ENCODE measurements at regions not wholly inside any gene's neighbourhood (a gene's known extent, or its start where the extent isn't known, plus 50 kb on each side); places are given as distances from the start of the nearest gene placed in this dataset.
A peak's percentile ranks its signal among the peaks of the same experiment; 100 is the strongest.

DNA sequence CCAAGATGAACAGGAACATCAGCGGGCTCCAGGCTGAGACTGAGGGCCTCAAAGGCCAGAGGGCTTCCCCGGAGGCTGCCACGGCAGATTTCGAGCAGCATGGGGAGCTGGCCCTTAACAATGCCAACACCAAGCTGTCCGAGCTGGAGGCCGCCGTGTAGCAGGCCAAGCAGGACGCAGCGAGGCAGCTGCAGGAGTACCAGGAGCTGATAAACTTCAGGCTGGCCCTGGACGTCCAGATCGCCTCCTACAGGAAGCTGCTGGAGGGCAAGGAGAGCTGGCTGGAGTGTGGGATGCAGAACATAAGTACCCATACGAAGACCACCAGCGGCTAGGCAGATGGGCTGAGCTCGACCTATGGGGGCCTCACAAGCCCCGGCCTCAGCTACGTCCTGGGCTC lies 823.4 kb upstream of the NEGR1 start:
- 95 to 96% methylated on average over 16 of the region's 16 CpGs for whole genome bisulfite sequencing, 2 experiments (ENCODE audit: insufficient coverage in 2 of 2)

DNA sequence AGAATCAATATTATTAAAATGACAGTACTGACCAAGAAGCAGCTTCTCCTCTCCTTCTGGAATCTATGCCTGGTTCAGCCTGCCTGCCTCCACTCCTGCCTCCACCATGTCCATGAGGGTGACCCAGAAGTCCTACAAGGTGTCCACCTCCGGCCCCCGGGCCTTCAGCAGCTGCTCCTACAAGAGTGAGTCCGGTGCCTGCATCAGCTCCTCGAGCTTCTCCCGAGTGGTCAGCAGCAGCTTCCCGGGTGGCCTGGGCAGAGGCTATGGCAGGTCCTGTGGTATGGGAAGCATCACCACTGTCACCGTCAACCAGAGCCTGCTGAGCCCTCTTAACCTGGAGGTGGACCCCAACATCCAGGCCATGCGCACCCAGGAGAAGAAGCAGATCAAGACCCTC lies 822.4 kb upstream of the NEGR1 start:
- Histone ChIP-seq H3K36me3 (ENCODE audit: control insufficient read depth, insufficient read depth, low read length) (no peaks in the 10 kb centered on the region), H3K27ac (ENCODE audit: low read depth, low read length, severe bottlenecking) (no peak overlapping the region), H3K4me1 (ENCODE audit: control insufficient read depth, insufficient read depth, low read length, poor library complexity, severe bottlenecking) (no peaks in the 10 kb centered on the region), H3K9me3 (ENCODE audit: control insufficient read depth, low read length) (no peaks in the 10 kb centered on the region), H3K4me3 (ENCODE audit: extremely low read depth, insufficient read depth, low read length, poor library complexity, severe bottlenecking) (no peak overlapping the region)
- 83 to 91% methylated on average over 6 of the region's 8 CpGs for WGBS, 2 experiments (ENCODE audit: insufficient coverage in 2 of 2)

More for the DNA sequence above, 823.4 kb upstream of the NEGR1 start:
- Histone ChIP-seq H3K36me3 (ENCODE audit: control insufficient read depth, insufficient read depth, low read length) (no peaks in the 10 kb centered on the region), H3K27ac (ENCODE audit: low read depth, low read length, severe bottlenecking) (no peak overlapping the region), H3K4me3 (ENCODE audit: extremely low read depth, insufficient read depth, low read length, poor library complexity, severe bottlenecking) (no peak overlapping the region), H3K4me1 (ENCODE audit: control insufficient read depth, insufficient read depth, low read length, poor library complexity, severe bottlenecking) (no peaks in the 10 kb centered on the region), H3K9me3 (ENCODE audit: control insufficient read depth, low read length) (no peaks in the 10 kb centered on the region)

DNA sequence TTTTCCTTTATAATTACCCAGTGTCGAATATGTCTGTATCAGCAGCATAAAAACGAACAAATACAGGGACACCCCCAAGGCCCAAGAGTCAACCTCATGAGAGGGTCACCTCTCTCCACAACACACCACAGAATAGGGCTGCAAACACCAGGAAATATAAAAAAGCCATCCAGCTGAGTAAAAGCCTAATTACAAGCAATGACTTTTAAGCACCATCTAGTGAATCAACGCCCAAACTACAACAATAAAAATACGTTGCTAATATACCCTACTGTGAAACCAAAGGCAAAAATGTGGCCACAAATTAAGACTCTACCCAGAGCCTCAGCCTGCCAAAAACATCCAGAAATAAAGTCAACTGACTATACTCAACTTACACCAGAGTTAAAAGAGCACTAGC lies 817.9 kb upstream of the NEGR1 start:
- Histone ChIP-seq H3K4me1 (ENCODE audit: control insufficient read depth, insufficient read depth, low read length, poor library complexity, severe bottlenecking) (no peaks in the 10 kb centered on the region), H3K9me3 (ENCODE audit: control insufficient read depth, low read length) (no peaks in the 10 kb centered on the region), H3K36me3 (ENCODE audit: control insufficient read depth, insufficient read depth, low read length) (no peaks in the 10 kb centered on the region), H3K27ac (ENCODE audit: low read depth, low read length, severe bottlenecking) (no peak overlapping the region), H3K4me3 (ENCODE audit: extremely low read depth, insufficient read depth, low read length, poor library complexity, severe bottlenecking) (no peak overlapping the region)
- 75 to 80% methylated on average over 2 to 3 of the region's 4 CpGs for WGBS, 2 experiments (ENCODE audit: insufficient coverage in 2 of 2)

DNA sequence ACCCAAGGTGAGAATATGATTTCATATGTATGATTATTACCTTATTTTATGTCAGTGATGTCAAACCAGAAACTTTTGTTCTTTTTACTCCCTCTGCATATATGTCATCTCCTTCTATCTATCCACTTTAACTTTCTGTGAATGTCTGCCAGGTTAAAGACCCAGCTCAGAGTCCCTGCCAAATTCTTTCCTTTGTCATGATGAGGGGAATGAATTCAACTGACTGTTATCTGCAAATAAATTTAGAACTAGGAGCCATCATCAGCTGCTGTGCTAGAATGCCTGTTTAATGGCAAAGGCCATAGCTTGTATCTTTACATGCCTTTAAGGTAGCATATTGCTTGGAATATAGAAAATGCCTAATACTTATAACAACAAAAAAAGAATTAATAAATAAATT lies 815.6 kb upstream of the NEGR1 start:
- no peak overlapping the region for H3K4me3 ChIP-seq (ENCODE audit: extremely low read depth, insufficient read depth, low read length, poor library complexity, severe bottlenecking)
- H3K9me3 ChIP-seq (ENCODE audit: control insufficient read depth, low read length): no peaks in the 10 kb centered on the region
- H3K27ac ChIP-seq (ENCODE audit: low read depth, low read length, severe bottlenecking): no peak overlapping the region
- no peaks in the 10 kb centered on the region for H3K4me1 ChIP-seq (ENCODE audit: control insufficient read depth, insufficient read depth, low read length, poor library complexity, severe bottlenecking)
- no peaks in the 10 kb centered on the region for H3K36me3 ChIP-seq (ENCODE audit: control insufficient read depth, insufficient read depth, low read length)

DNA sequence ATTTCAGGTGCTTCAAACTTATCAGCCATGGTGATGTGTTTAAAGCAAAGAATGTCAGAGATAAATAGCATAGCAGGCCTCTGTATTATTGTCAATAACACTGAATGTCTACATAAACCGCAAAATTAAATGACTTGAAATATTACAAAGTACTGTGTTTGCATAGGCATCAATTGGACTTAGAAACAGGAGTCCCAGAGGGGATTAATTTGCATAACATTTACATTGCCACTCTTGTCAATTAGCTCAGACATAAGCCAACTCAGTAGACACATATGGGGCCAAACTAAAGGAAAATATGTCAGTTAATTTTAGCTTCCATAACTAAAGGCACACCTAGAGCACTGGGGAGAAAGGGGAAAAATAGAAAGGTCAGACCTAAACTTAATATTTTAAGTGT lies 814.5 kb upstream of the NEGR1 start:
- no peaks in the 10 kb centered on the region for H3K36me3 ChIP-seq (ENCODE audit: control insufficient read depth, insufficient read depth, low read length)
- no peak overlapping the region for H3K4me3 ChIP-seq (ENCODE audit: extremely low read depth, insufficient read depth, low read length, poor library complexity, severe bottlenecking)
- H3K9me3 ChIP-seq (ENCODE audit: control insufficient read depth, low read length): no peaks in the 10 kb centered on the region
- no peaks in the 10 kb centered on the region for H3K4me1 ChIP-seq (ENCODE audit: control insufficient read depth, insufficient read depth, low read length, poor library complexity, severe bottlenecking)
- H3K27ac ChIP-seq (ENCODE audit: low read depth, low read length, severe bottlenecking): no peak overlapping the region
- WGBS, 2 experiments (ENCODE audit: insufficient coverage in 2 of 2): no CpG with 5 or more reads among the region's 1 CpG

DNA sequence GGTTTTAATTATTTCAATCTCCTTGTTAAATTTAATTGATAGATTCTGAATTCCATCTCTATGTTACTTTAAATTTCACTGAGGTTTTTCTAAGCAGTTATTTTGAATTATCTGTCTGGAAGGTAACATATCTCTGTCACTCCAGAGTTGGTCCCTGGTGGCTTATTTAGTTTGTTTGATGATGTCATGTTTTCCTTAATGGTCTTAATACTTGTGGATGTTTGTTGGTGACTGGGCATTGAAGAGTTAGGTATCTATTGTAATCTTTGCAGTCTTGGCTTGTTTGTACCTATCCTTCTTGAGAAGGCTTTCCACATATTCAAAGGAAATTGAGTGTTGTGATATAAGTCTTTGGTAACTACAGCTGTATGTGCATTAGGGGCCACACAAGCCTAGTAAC lies 810.0 kb upstream of the NEGR1 start:
- no peak overlapping the region for H3K27ac ChIP-seq (ENCODE audit: low read depth, low read length, severe bottlenecking)
- H3K4me3 ChIP-seq (ENCODE audit: extremely low read depth, insufficient read depth, low read length, poor library complexity, severe bottlenecking): no peak overlapping the region
- no peaks in the 10 kb centered on the region for H3K9me3 ChIP-seq (ENCODE audit: control insufficient read depth, low read length)
- no peaks in the 10 kb centered on the region for H3K4me1 ChIP-seq (ENCODE audit: control insufficient read depth, insufficient read depth, low read length, poor library complexity, severe bottlenecking)
- H3K36me3 ChIP-seq (ENCODE audit: control insufficient read depth, insufficient read depth, low read length): no peaks in the 10 kb centered on the region

DNA sequence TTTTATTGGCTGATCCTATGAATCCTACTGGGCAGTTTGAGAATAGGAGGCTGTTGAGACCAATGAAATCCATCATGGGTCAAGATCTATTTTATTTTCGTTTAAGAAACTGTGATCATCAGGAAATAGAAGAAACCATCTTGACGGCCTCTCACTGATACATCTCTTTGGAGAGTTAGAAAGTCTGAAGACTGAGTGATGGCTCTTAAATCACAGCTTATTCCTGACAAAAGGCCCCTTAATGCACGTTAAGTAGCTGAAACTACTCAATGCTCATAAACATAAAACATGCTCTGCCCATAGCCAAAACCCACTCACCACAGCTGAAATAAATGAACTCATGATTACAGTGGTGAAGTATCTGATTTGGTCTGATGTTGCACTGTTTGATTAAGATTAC lies 784.5 kb upstream of the NEGR1 start:
- Histone ChIP-seq H3K4me3 (ENCODE audit: extremely low read depth, insufficient read depth, low read length, poor library complexity, severe bottlenecking) (no peak overlapping the region), H3K4me1 (ENCODE audit: control insufficient read depth, insufficient read depth, low read length, poor library complexity, severe bottlenecking) (no peaks in the 10 kb centered on the region), H3K36me3 (ENCODE audit: control insufficient read depth, insufficient read depth, low read length) (no peaks in the 10 kb centered on the region), H3K27ac (ENCODE audit: low read depth, low read length, severe bottlenecking) (no peak overlapping the region), H3K9me3 (ENCODE audit: control insufficient read depth, low read length) (peaks cover 5% of the 10 kb centered on the region)
- 76% methylated on average over 2 of the region's 3 CpGs; no CpG with 5 or more reads in 1 of the 2 experiments for WGBS, 2 experiments (ENCODE audit: insufficient coverage in 2 of 2)

DNA sequence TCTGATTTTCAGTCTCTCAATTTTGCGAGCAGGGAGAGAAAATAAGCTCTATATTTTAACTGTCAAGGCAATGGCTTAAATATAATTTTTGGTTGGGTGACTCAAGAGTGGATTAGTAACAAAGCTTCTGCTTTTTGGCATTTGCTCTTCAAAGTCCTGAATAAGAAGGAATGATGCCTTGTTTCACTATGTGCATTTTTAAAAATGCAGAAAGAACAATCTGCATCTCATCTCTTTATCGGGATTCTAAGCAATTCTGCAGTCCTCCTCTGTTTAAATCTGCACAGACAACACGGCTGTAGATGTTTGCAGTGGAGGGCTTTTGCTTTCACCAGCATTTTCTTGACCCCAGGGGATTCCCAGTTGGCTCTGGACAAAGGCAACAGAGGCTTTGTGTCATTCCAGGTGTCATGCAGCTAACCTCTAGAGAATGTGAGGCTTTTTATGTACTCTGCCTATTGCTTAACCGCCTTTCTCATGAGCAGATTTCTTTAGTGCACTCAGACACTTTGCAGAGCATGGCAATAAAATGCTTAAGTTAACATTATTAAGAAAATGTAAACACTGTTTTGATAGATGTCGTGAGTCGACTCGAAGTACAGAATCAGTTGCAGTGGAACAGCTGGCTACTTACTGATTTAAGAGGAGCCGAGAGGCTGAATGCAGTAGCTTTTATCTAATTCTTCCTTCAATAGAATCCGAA lies 783.2 kb upstream of the NEGR1 start:
- Histone ChIP-seq H3K27ac (ENCODE audit: low read depth, low read length, severe bottlenecking) (peak overlapping the region; percentile 2), H3K9me3 (ENCODE audit: control insufficient read depth, low read length) (peaks cover 8% of the 10 kb centered on the region), H3K4me3 (ENCODE audit: extremely low read depth, insufficient read depth, low read length, poor library complexity, severe bottlenecking) (no peak overlapping the region), H3K36me3 (ENCODE audit: control insufficient read depth, insufficient read depth, low read length) (no peaks in the 10 kb centered on the region), H3K4me1 (ENCODE audit: control insufficient read depth, insufficient read depth, low read length, poor library complexity, severe bottlenecking) (no peaks in the 10 kb centered on the region)
- WGBS, 2 experiments (ENCODE audit: insufficient coverage in 2 of 2): 37 to 46% methylated on average over 6 of the region's 9 CpGs

DNA sequence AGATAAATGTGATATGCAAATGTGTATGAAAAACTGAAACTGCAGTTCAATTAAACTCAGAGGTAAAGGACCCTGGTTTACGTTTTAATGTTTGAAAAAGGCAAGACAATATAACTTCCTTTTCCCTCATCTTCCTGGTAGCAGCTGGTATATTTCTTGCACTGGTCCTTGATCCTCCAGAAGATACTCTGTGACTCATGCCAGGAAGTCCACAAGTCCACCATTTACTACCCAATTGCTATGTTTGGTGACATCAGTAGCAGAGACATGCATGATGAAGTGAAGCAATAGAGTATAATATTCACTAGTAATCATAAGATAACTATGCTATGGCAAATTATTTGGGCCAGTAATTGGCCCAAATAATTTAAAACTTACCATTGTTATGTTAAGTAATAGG lies 774.5 kb upstream of the NEGR1 start:
- H3K36me3 ChIP-seq (ENCODE audit: control insufficient read depth, insufficient read depth, low read length): no peaks in the 10 kb centered on the region
- H3K4me1 ChIP-seq (ENCODE audit: control insufficient read depth, insufficient read depth, low read length, poor library complexity, severe bottlenecking): no peaks in the 10 kb centered on the region
- WGBS, 2 experiments (ENCODE audit: insufficient coverage in 2 of 2): no CpG with 5 or more reads among the region's 1 CpG
- H3K27ac ChIP-seq (ENCODE audit: low read depth, low read length, severe bottlenecking): no peak overlapping the region
- peaks cover 2% of the 10 kb centered on the region for H3K9me3 ChIP-seq (ENCODE audit: control insufficient read depth, low read length)
- H3K4me3 ChIP-seq (ENCODE audit: extremely low read depth, insufficient read depth, low read length, poor library complexity, severe bottlenecking): no peak overlapping the region

DNA sequence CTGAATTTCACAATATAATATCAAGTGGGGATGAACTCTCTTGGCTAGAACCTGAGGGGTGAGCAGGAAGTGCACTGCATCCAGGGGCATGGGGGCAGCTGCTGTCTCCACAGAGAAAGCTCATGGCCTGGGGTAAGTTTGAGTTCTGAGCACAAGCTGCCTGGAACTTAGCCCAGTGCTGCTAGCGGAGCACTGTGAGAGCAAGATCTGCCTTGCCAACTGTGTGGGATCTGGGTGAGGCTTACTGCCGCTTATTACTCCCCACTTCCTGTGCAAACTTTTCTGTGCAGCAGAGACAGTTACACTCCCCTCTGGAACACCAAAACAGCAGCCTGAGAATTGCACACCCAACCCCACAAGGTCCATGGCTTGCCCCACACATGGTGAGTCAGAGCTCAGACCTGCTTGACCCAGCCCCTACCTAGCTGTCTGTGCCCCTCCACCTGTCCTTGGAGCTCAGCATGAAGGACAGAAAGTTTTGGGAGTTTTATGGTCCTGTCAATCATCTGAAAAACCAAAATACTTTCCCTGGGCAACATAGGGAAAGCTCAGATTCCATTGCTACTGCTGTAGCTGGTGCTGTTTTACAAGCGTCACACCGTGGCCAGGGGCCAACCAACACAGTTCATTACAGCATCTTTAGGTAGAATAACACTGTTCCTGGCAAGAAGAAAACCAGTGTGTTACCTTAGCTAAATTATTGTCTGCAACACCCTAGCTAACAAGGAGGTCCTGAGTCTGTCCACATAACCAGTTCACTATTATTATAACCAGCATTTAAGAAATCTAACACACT lies 762.1 kb upstream of the NEGR1 start:
- no peaks in the 10 kb centered on the region for H3K9me3 ChIP-seq (ENCODE audit: control insufficient read depth, low read length)
- H3K36me3 ChIP-seq (ENCODE audit: control insufficient read depth, insufficient read depth, low read length): no peaks in the 10 kb centered on the region
- H3K4me1 ChIP-seq (ENCODE audit: control insufficient read depth, insufficient read depth, low read length, poor library complexity, severe bottlenecking): no peaks in the 10 kb centered on the region
- H3K27ac ChIP-seq (ENCODE audit: low read depth, low read length, severe bottlenecking): no peak overlapping the region
- 100% methylated on average over 3 of the region's 4 CpGs for WGBS, 2 experiments (ENCODE audit: insufficient coverage in 2 of 2)
- no peak overlapping the region for H3K4me3 ChIP-seq (ENCODE audit: extremely low read depth, insufficient read depth, low read length, poor library complexity, severe bottlenecking)

DNA sequence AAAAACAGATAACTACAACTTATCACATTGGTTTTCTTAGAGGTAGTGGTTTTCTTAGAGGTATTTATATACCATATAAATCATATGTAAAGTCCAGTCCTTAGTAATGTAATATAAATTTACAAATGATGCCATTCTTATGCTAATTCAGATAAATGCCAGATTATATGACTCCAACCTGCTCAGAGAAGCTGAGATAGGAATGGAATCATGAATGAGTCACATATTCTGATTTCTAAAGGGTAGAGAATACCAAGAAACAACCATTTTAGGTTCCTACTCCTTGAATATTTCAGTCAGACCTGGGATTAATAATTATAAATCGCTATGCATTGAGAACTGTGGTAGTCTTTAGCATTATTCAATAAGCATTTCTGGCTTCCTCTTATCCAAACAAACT lies 760.1 kb upstream of the NEGR1 start:
- no CpG with 5 or more reads among the region's 1 CpG for WGBS, 2 experiments (ENCODE audit: insufficient coverage in 2 of 2)
- no peak overlapping the region for H3K4me3 ChIP-seq (ENCODE audit: extremely low read depth, insufficient read depth, low read length, poor library complexity, severe bottlenecking)
- H3K4me1 ChIP-seq (ENCODE audit: control insufficient read depth, insufficient read depth, low read length, poor library complexity, severe bottlenecking): no peaks in the 10 kb centered on the region
- H3K27ac ChIP-seq (ENCODE audit: low read depth, low read length, severe bottlenecking): no peak overlapping the region
- H3K36me3 ChIP-seq (ENCODE audit: control insufficient read depth, insufficient read depth, low read length): no peaks in the 10 kb centered on the region
- no peaks in the 10 kb centered on the region for H3K9me3 ChIP-seq (ENCODE audit: control insufficient read depth, low read length)

All from mesodermal cell (in vitro differentiated cells).